ENCODE measurements at regions not wholly inside any gene's neighbourhood (a gene's known extent, or its start where the extent isn't known, plus 50 kb on each side); places are given as distances from the start of the nearest gene placed in this dataset.

DNA sequence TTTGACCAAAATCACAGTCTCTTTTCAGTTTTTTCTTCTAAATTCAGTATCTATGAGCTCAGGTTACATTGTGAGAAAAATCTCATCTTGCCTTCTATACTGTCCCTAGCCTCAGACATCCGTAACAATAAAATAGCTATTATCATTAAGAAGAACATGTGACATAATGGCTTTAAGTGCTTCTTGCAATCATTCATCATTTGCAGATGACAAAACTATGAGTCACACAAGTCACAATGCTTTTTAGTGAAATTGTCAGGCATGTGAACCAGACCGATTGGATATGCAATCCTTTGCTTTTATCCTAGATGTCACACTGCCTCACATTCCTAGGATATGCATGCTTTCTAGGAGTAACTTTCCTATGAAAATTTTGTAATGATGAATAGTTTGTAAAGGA lies 313.1 kb downstream of the SLC6A15 start:
- TF ChIP-seq CTCF (IDR thresholded peaks at IDR 0.05; ENCODE audit: unreplicated experiment) = no peak
- DNase-seq (ENCODE audit: low spot score, unreplicated experiment) = no peak
- Mint-ChIP-seq H3K4me1 (ENCODE audit: low read depth) (peaks cover 10% of the 10 kb centered on the region), H3K9me3 (ENCODE audit: low read depth) (no peaks in the 10 kb centered on the region), H3K36me3 (ENCODE audit: insufficient read depth) (no peaks in the 10 kb centered on the region), H3K4me3 (ENCODE audit: low read depth) (no peak overlapping the region), H3K27ac (no peak overlapping the region), H3K27me3 (no peaks in the 10 kb centered on the region)

DNA sequence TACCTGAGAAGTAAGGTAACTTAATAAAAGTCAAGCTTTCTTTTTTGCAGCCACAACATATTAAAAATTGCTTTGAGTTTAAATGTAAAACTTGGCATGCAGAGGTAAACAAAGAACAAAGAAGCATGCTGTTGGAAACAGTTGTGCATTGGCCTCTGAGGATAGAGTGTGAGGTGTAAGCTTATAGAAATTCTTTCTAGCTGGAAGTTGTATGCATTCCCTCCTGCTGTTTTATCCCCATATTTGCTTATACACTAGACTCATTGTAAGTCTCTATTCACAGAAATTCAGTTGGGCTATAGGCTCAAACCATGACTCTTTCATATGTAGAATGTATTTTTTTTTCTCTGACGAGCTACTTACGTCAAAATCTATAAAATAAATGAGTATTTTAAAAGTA lies 316.3 kb downstream of the SLC6A15 start:
- no peak overlapping the region for H3K4me3 Mint-ChIP-seq (ENCODE audit: low read depth)

GRCh38 chr12:84594157-84594556 lies 318.4 kb downstream of the SLC6A15 start:
- Mint-ChIP-seq H3K9me3 (ENCODE audit: low read depth) (no peaks in the 10 kb centered on the region), H3K27ac (no peak overlapping the region), H3K4me1 (ENCODE audit: low read depth) (no peaks in the 10 kb centered on the region), H3K4me3 (ENCODE audit: low read depth) (no peak overlapping the region), H3K36me3 (ENCODE audit: insufficient read depth) (no peaks in the 10 kb centered on the region), H3K27me3 (no peaks in the 10 kb centered on the region)
- no peak for DNase-seq (ENCODE audit: low spot score, unreplicated experiment)
- no peak for TF ChIP-seq CTCF (IDR thresholded peaks at IDR 0.05; ENCODE audit: unreplicated experiment)

More for the DNA sequence above, 316.3 kb downstream of the SLC6A15 start:
- Mint-ChIP-seq H3K27ac (no peak overlapping the region), H3K4me1 (ENCODE audit: low read depth) (peaks cover 5% of the 10 kb centered on the region), H3K27me3 (no peaks in the 10 kb centered on the region), H3K9me3 (ENCODE audit: low read depth) (no peaks in the 10 kb centered on the region), H3K36me3 (ENCODE audit: insufficient read depth) (no peaks in the 10 kb centered on the region)
- no peak for TF ChIP-seq CTCF (IDR thresholded peaks at IDR 0.05; ENCODE audit: unreplicated experiment)
- no peak for DNase-seq (ENCODE audit: low spot score, unreplicated experiment)

DNA sequence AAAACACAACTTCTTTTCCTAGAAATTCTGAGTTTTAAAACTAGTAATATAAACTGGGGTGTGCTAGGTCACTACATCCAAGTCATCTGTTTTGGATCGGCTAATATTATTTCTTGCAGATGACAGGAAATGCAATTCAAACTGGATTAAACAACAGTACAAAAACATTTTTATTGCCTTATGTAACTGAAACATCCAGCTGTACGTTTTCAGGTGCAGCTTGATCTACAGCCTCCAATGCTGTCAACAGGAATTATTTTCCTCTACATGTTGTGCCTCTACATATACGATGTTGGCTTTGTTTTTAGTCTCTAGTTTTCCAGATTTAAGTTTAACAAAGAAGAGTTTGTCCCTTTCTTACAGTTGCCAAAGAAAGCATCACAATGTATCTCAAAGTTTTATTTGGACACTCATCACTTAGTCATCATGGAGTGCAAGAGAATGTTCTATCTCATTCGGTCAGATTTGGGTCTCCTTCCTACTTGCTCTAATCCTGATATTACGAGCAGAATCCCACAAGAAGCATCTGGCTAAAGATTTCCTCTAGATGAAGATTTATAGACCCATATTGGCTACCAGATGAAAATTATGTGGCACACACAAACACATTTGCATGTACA lies 326.7 kb downstream of the SLC6A15 start:
- Mint-ChIP-seq H3K27me3 (no peaks in the 10 kb centered on the region), H3K27ac (no peak overlapping the region), H3K4me1 (ENCODE audit: low read depth) (no peaks in the 10 kb centered on the region), H3K9me3 (ENCODE audit: low read depth) (no peaks in the 10 kb centered on the region), H3K4me3 (ENCODE audit: low read depth) (no peak overlapping the region), H3K36me3 (ENCODE audit: insufficient read depth) (no peaks in the 10 kb centered on the region)
- no peak for TF ChIP-seq CTCF (IDR thresholded peaks at IDR 0.05; ENCODE audit: unreplicated experiment)
- no peak for DNase-seq (ENCODE audit: low spot score, unreplicated experiment)

- Mint-ChIP-seq H3K36me3 (ENCODE audit: insufficient read depth) (no peaks in the 10 kb centered on the region), H3K9me3 (ENCODE audit: low read depth) (peaks cover 7% of the 10 kb centered on the region), H3K27ac (no peak overlapping the region), H3K27me3 (no peaks in the 10 kb centered on the region), H3K4me3 (ENCODE audit: low read depth) (no peak overlapping the region), H3K4me1 (ENCODE audit: low read depth) (no peaks in the 10 kb centered on the region)
- no peak for DNase-seq (ENCODE audit: low spot score, unreplicated experiment)
- TF ChIP-seq CTCF (IDR thresholded peaks at IDR 0.05; ENCODE audit: unreplicated experiment) = no peak
These were observed 340.4 kb downstream of the SLC6A15 start for GRCh38 chr12:84572196-84572595.

All from progenitor cell of endocrine pancreas (in vitro differentiated cells).